ENCODE measurements at regions not wholly inside any gene's neighbourhood (a gene's known extent, or its start where the extent isn't known, plus 50 kb on each side); places are given as distances from the start of the nearest gene placed in this dataset.

DNA sequence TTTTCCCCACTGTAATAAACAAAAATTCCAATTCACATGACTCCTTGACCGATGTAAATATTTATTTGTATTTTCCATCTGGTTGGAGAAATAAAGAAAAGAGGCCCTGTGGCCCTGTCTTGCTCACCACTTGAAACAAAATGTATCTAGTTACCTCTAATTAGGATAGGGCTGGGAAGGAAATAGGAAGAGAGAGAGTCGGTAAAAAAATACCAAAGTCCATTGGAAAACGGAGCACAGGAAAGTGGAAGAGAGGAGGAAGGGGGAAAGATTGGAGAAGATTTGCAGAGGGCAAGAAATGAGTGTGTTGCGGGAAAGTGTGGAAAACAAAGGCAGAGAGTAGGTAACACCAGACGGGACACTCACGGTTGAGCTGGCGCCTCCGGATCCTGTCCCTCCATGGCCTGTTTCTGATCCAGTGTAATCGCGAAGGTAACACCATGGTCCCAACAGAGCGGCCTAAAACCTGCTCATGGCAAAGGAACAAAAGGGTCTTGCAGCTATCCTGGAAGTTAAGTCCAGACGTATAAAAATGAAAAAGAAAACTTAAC is 105.8 kb upstream of the RIPOR2 start:
- no peak for DNase-seq

DNA sequence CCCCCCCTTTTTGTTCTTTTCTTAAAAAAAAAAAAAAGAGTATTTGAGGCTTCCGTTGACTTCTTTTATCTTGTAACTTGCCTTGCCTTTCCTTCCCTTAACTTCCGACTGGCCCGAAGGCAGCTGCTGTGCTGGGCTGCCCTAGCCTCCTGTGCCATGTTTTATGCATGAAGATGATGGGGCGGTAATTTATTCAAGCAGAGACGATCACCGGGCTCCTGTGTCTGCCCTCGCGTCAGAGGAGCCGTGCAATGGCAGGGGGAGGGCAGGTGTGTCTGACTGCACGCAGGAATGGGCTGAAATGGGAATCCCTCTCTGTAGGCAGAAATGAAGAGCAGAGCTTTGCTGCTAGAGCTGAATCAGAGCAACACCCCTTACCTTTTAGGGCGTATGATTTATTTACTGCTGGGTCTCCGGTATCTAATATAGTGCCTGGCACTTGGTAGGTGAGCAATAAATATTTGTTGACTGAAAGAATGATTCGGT is 106.3 kb upstream of the RIPOR2 start:
- DNase-seq: peak in 1 of 3 experiments; percentile 82

DNA sequence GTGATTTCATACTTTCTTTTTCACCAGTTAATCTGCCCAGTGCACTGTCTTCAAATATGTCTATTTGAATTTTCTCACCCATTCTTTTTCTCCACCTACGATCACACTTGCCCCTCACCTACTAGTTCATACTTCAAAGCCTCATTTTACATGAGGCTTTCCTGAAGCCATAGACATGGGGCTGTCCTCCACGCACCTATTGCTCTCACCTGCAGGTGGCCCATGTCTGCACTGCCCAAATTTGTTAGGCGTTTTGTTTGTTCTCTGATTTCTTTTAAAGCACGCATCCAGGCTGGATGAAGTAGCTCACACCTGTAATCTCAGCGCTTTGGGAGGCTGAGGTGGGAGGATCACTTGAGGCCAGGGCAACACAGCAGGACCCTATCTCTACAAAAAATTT is 106.8 kb upstream of the RIPOR2 start:
- DNase-seq: no peak

DNA sequence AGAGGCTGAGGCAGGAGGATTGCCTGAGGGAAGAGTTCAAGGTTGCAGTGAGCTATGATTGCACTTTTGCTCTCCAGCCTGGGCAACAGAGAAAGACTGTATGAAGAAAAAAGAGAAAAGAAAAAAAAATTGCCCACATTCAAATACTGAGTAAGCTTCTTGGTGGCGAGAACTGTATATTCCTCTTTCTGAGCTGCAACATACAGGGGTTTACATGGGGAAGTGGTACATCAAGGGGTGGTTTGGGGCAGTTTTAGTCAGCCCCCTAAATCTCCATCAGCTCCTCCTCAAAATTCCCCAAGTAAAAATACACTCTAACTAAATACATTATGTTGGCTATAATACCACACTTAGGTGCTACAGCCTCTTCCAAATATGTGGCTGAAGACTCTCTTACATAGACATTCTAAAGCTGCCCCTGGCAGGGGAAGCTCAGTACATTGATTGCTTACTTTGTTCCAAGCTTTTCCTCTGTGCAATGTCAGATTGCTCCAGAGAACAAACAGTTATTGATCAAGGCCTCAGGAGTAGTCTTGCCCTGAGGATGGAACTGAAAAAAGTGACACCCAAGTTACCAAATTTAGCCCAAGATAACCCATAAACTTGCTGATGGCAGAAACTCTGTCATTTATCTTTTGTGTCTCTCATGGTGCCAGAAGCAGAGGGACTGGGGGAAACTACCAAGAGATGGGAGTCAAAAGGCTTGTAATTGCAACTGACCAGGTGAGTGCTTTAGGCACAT is 107.4 kb upstream of the RIPOR2 start:
- DNase-seq: no peak

DNA sequence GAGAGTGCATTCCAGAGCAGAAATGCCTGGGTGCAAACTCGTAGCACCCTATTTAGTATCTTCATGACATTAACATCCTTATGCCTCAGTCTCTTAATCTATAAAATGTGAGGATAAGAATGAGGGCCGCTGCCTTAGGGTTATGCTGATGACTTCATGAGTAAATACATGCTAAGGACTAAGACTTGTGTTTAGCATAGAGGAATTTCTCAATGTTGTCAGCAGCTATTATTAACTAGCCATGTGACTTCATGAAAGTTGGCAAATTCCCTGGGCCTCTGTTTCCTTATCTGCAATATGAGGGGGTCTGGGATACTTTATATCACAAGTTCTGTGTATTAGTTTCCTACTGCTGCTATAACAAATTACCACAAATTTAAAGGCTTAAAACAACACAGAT is 108.1 kb upstream of the RIPOR2 start:
- DNase-seq: no peak

DNA sequence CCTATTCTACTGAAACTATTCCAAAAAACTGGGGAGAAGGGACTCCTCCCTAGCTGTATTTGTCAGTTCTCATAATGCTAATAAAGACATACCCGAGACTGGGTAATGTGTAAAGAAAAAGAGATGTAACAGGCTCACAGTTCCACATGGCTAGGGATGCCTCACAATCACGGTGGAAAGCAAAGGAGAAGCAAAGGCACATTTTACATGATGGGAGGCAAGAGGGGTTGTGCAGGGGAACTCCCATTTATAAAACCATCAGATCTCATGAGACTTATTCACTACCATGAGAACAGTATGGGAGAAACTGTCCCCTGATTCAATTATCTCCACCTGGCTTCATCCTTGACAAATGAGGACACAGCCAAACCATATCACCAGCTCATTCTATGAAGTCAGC is 111.2 kb upstream of the RIPOR2 start:
- DNase-seq: no peak

DNA sequence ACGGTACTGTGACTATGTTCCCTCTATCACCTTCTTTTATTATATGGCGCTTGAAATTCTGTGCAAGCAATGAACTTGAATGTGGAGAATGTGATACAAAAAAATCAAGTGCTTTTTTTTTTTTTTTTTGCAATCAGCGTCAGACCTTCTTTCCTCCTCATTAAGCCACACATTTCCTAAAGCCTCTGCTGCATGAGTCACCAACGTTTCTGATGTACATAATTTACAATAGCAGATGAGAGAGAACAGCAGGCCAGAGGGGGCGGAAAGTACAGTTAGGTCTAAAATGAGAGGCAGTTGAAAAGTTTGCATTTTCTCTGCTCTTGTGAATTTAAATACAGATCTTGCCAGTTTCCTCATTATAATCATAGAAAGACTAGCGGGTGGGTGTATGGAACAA is 114.6 kb upstream of the RIPOR2 start:
- DNase-seq: no peak

DNA sequence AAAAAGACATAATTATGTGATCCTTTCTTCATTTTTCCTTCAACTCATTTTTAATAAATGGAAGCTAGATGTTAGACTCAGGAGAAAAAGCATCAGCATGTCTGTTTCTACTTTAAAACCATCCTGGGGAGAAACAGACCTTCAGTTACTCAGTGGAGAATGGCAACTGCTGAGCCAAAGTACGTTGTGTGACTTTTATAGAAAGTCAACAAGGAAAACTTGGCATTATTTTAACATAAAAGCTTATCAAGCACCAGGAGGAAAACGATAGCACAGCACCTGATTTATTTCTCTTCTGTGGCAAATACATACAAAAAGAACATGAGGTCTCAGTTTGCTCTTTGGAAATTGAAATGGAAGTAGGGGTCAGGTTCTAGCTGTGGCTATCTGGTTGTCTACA is 115.3 kb upstream of the RIPOR2 start:
- DNase-seq: no peak

DNA sequence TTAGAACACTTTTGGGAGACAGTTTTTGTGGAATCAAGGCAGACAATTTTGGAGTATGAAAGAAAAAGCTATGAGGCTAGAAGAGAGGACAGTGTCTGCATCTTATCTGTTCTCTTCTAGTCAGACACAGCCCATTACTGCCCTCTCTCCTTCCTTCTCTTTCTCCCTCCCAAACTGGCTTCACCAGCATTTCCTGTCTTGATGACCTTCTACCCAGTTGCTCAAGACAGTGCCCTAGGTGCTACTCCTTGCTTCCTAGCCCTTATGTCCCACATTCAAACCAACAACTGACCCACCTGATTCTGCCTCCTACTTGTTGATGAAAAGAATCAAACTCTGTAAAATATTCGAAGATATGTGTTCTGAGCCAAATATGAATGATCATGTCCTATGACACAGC is 116.4 kb upstream of the RIPOR2 start:
- no peak for DNase-seq

DNA sequence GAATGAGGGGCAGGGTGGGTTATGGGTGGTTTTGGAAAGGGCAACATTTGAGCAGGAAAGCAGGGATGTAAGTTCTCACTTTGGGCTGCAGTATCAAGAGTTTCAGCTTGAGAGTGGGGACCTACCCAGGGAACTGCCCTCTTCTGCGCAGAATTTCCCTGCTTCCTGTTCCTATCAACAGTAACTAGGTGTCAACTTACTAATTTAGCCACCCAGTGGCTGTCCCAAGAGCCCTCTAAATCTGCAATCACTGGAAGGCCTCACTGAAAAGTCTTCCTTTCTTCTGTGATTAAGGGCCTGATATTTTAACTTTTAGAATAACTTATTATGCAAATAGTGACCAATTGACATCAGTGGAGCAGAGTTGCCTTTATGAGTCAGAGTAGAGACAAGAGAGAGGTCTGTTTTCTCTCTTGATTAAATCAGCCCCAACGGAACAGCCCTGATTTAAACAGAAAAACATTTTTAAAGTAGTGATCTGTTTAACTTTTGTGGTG is 118.2 kb upstream of the RIPOR2 start:
- DNase-seq: no peak

DNA sequence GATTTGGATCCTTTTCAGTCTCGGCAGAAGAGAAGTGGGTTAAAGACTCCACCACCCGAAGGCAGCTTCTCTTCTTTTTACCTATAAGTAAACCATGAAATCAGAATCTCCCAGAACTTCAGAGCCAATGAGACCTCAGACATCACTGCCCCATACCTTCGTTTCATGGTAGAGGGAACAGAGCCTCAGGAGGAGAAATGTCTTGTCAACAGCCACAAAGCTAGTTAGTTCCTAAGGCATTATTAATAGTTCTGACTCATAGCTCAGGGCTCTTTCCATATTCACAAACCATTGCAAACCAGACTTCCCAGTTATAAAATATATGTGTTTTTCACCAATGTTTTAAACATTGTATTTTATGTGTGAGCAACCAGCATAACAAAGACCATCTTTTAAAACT is 118.7 kb upstream of the RIPOR2 start:
- DNase-seq: no peak

DNA sequence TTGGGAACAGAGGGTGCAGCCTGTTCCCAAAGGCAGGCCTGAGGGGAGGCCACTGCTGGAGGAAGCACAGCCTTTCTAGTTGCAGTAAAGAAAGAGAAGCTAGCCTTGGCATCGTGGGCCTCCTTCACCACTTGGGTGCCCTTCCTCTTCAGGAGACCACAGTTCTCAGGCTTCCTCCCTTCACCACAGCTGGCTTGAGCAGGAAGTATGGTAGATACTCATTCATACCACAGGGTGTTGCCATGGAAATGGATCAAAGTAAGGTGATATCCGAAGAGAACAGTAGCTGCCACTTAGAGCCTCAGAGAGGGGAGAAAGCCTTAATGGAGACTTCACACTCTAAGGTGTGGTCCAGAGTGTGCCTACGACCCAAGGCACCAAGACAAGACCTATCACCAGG is 120.4 kb upstream of the RIPOR2 start:
- no peak for DNase-seq

DNA sequence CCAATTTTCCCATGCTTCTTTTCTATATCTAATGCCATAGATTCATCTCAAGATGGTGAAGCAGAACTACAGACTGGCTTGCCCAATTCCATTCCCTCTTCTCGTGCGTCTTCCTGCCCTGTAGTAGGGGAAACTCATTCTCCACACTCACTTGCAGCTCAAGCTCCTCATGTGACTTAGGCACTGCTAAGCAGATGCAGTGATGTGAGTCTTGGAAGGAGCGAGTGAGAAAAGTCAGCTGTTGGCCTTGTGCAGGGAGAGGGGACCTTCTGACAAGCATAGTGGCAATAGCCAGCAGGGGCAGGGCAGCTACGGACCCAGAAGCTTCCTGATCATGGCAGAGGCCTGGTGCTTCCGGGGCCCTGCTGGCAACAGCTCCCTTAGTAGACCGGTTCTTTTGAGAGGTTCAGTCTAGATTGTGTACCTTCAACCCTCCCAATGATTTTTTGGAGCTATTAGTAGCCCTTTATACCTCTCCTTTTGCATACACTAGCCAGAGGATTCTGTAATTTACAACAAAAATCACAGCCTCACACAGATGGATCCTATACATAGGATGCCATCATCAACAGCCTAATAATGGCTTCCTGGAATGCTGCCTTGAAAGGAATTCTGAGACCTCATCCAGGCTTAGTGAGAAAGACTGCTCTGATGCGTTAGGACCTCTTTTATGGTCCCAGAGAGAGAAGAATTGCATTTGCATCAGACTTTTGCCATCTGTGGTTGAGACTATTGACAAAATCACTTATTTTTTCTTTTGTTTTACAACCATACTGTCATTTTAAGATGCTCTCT is 121.5 kb upstream of the RIPOR2 start:
- no peak for DNase-seq

DNA sequence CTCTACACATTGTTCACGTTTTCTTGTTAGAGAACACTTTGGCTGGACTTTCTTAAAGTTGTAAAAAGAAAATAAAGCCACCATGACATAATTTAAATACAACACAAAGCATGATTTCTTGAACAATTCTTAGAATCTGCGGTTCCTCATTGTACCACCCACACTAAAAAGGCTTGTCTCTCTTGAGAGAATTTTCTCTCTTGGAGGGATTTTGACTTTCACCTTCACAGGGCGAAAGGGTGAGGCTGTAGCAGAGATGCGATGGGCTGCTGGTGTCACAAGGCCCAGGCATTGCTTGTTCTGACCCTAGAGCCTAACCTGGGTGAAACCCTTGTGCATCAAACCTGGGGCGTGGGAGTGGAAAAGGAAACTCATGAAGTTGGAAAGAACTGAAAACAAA is 122.7 kb upstream of the RIPOR2 start:
- DNase-seq: no peak

DNA sequence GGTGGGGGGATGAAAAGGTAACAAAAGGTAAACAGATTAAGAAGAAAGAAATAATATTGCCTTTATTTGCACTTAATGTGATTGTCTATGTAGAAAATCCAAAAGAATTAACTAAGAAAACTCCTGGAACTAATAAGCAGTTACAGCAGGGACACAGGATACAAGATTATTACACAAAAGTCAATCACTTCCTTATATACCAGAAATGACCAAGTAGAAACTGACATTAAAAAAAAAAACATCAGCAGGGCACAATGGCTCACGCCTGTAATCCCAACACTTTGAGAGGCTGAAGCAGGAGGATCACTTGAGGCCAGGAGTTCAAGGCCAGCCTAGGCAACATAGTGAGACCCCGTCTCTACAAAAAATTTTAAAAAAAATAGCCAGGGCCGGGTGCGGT is 123.2 kb upstream of the RIPOR2 start:
- no peak for DNase-seq

DNA sequence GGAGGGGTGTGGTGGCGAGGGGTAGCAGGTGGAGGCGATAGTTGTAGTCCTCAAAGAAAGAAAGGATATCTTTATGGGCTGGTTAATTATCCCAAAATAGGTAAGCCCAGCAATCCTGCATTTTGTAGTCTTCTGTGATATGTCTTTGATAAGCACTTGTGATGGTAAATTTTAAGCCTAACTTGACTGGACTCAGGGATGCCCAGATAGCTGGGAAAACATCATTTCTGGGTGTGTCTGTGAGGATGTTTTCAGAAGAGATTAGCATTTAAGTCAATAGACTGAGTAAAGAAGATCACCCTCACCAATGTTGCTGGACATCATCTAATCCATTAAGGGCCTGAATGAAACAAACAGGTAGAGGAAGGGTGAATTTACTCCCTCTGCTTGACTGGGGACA is 124.8 kb upstream of the RIPOR2 start:
- DNase-seq: no peak

DNA sequence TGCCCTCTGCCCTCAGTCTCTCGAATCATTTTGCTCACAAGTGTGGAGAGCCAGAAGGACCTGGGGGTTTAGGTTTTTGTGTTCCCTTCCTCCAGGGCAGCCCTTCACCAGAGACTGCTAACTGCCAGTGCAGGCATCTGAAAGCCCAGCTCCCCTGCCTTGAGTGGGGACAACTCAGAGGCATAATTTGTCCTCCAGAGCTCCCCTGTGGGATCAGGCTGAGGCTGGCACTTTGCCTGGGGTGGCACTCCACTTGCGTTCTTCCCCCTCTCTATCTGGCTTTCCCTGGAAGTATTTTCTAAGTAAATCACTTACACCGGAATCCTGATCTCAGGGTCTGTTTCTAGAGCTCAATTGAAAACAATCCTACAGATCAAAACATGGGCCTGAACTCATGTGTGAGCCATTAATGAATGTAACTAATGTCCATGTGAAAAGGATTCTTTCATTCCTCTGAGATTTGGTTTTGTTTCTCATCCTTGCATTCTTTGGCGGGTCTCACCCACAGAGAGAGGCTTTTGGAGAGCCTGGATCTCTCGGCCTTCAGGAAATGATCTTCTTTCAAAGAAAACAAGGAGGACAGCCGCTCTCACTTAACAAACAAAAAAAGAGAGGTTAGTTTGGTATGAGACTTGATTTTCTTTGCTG is 125.7 kb upstream of the RIPOR2 start:
- no peak for DNase-seq

DNA sequence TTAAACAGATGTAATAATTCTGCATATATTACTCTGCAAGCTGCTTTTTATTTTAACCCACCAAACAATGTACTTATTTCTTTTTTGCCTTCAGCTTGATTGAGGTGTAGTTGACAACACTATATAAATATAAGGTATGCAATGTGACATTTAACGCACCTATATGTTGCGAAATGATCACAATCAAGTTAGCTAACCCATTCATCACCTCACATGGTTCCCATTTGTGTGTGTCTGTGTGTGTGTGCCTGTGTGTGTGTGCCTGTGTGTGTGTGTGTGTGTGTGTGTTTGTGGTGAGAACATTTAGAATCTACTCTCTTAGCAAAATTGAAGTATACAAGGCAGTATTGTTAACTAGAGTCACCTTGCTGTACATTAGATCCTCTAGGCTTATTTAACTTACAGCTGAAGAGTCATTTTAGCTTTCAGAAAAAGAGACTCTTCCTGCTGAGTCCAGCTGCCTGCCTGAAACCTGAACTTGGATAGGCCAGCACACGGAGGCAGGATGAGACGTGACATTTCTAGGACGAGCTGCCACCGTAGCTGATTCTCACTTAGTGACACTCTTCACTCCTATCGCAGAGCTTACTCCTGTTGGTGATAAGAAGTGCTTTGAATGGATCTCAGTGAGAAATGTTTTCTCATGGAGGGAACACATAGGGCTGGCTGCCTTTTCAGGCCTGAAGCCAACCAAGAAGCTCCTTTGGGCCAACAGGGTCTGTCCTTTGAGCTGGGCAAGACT is 126.5 kb upstream of the RIPOR2 start:
- peak; percentile 4 to 35 (median 18) for DNase-seq

DNA sequence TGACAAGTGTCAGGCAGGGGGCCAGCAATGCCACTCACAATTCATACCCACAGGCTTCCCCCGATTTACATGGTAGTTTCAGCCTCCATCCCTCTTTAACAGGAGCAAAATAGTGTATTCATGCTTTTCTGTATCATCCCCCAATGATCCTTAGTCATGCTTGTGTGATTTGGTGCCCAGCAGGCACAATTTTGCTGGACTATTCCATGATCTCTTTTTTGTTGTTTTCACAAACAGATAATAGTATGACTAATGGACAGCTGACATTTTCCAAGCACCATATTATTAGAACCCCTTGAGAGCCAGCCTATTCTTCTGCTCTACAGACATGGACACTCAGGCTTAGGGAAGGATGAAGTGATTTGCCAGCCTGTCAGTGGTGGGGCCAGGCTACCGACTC is 128.2 kb upstream of the RIPOR2 start:
- DNase-seq: no peak

DNA sequence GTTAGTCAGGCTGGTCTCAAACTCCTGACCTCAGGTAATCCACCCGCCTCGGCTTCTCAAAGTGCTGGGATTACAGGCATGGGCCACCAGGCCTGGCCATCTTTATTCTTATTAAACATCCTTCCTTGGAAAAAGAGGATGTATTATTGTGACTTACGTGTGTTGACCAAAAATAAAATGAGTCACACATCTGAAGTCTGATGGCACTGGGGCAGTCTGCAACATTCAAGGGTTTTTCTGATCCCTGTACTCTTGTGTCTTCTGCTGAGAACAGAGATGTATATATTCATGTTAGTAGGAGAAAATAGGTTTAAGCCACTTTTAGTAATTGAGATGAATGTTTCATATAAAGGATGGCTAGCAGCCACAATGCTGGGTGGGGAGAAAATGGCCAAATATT is 129.9 kb upstream of the RIPOR2 start:
- no peak for DNase-seq

DNA sequence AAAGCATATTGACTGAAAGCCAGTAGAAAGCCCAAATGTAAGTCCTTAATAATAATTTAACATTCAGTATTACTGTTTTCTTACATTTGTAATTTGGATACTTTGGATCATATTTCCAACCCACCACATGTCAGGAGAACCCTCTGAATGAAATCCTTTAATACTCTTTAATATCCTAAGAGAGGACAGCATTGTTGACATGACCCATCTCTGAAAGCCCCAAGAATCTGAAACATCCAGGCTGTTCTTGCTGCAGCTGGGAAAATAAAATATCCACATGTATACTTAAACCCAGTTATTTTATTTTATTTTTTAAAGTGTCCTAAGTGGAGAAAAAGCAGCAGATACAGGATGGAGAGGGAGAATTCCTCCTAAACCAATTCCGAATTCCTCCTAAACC is 130.8 kb upstream of the RIPOR2 start:
- no peak for DNase-seq

DNA sequence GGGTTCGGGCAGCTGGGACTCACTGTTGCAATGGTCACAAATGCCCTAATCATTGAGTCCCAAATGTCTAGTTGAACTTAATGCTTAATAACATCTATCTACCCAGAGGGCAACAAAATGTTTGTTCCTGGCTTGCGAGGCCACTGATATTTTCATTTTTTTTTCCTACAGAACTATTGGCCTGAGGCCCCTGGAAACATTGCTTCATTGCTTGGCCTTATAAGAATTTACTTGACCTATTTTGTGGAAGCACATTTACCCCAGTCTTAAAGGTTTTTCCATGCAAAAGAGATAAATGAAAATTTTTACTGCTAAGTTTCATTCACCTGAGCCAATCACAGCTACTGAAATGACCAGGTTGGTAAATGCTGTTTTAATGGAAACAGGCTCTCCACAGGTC is 133.1 kb upstream of the RIPOR2 start:
- DNase-seq: no peak
